WTC11 (cell line): ENCODE measurements at regions not wholly inside any gene's neighbourhood (a gene's known extent, or its start where the extent isn't known, plus 50 kb on each side); places are given as distances from the start of the nearest gene placed in this dataset.

Experiments used
- ATAC-seq: fragments of 200-7000 bp; cut with Tn5 transposase; 2 replicates; pipeline ENCODE4 v1.10.0; 2021; ENCODE audit warnings: mild to moderate bottlenecking, moderate library complexity
- CTCF ChIA-PET: fragments of 300-600 bp; sonication (Branson Sonifier 250); formaldehyde crosslinking; loops from one replicate; lab custom pipeline; 2021; ENCODE audit warnings: antibody characterized with exemption; lab: Charles Lee
- POLR2A ChIA-PET: fragments of 350-600 bp; sonication (Branson Sonifier 250); formaldehyde crosslinking; loops from one replicate; lab custom pipeline; 2021; ENCODE audit warnings: antibody characterized with exemption; lab: Charles Lee
- DNase-seq: peaks from one replicate; pipeline ENCODE4 v3.0.0; 2021; ENCODE audit warnings: low spot score
- H3K27ac Mint-ChIP-seq: 2 replicates; pipeline ENCODE4 v1.8.0; 2021; ENCODE audit warnings: mixed read lengths
- H3K27me3 Mint-ChIP-seq: 2 replicates; pipeline ENCODE4 v1.8.0; 2021; ENCODE audit warnings: low read depth, mild to moderate bottlenecking, moderate library complexity, mixed read lengths
- H3K36me3 Mint-ChIP-seq: 2 replicates; pipeline ENCODE4 v1.8.0; 2021; ENCODE audit warnings: mixed read lengths
- H3K4me1 Mint-ChIP-seq: 2 replicates; pipeline ENCODE4 v1.8.0; 2022; ENCODE audit warnings: mixed read lengths
- H3K4me3 Mint-ChIP-seq: 2 replicates; pipeline ENCODE4 v1.8.0; 2021; ENCODE audit warnings: mild to moderate bottlenecking, moderate library complexity, mixed read lengths
- H3K9me3 Mint-ChIP-seq: 2 replicates; pipeline ENCODE4 v1.8.0; 2021; ENCODE audit warnings: mixed read lengths
- ATF1 ChIP-seq: sonication (generic); formaldehyde crosslinking; IDR thresholded peaks from 2 replicates; pipeline ENCODE4 v1.8.1; 2023; ENCODE audit warnings: mild to moderate bottlenecking, moderate library complexity, missing genetic modification reagents
- ATF2 ChIP-seq: sonication (generic); formaldehyde crosslinking; IDR thresholded peaks from 2 replicates; pipeline ENCODE4 v1.8.1; 2022; ENCODE audit warnings: low read depth, missing genetic modification reagents, borderline replicate concordance
- ATF6 ChIP-seq: sonication (generic); formaldehyde crosslinking; IDR thresholded peaks from 2 replicates; pipeline ENCODE4 v1.8.1; 2023; ENCODE audit warnings: mild to moderate bottlenecking, missing genetic modification reagents
- CBFB ChIP-seq: sonication (generic); formaldehyde crosslinking; IDR thresholded peaks from 2 replicates; pipeline ENCODE4 v1.8.1; 2022; ENCODE audit warnings: mild to moderate bottlenecking, low read depth, missing genetic modification reagents
- CDX4 ChIP-seq: fragments of 250-450 bp; sonication (Bioruptor Pico); IDR thresholded peaks from 2 replicates; pipeline ENCODE4 v1.9.0; 2021; ENCODE audit warnings: moderate library complexity, mild to moderate bottlenecking, inconsistent platforms, borderline replicate concordance
- FOXK1 ChIP-seq: sonication (generic); formaldehyde crosslinking; IDR thresholded peaks from 2 replicates; pipeline ENCODE4 v1.8.0; 2022; ENCODE audit warnings: mild to moderate bottlenecking, moderate library complexity, missing genetic modification reagents
- FOXP1 ChIP-seq: sonication (generic); formaldehyde crosslinking; IDR thresholded peaks from 2 replicates; pipeline ENCODE4 v1.8.0; 2022; ENCODE audit warnings: missing genetic modification reagents, mild to moderate bottlenecking, moderate library complexity, borderline replicate concordance
- HMGA2 ChIP-seq: fragments of 250-450 bp; sonication (Bioruptor Pico); IDR thresholded peaks from 2 replicates; pipeline ENCODE4 v1.4.0; 2021; ENCODE audit warnings: mild to moderate bottlenecking, moderate library complexity
- JAZF1 ChIP-seq: fragments of 250-450 bp; sonication (Bioruptor Pico); IDR thresholded peaks from 2 replicates; pipeline ENCODE4 v1.9.0; 2021; ENCODE audit warnings: moderate library complexity, mild to moderate bottlenecking, inconsistent platforms
- KAT7 ChIP-seq: sonication (generic); formaldehyde crosslinking; IDR thresholded peaks from 2 replicates; pipeline ENCODE4 v1.8.1; 2023; ENCODE audit warnings: missing genetic modification reagents, mild to moderate bottlenecking, borderline replicate concordance
- NFYB ChIP-seq: sonication (generic); formaldehyde crosslinking; conservative IDR thresholded peaks from 2 replicates; pipeline ENCODE4 v1.8.0; 2022; ENCODE audit warnings: low read depth, missing genetic modification reagents
- SMAD3 ChIP-seq: sonication (generic); formaldehyde crosslinking; IDR thresholded peaks from 2 replicates; pipeline ENCODE4 v1.8.0; 2022; ENCODE audit warnings: missing genetic modification reagents, mild to moderate bottlenecking, borderline replicate concordance
- TP53 ChIP-seq: sonication (generic); formaldehyde crosslinking; IDR thresholded peaks from 2 replicates; pipeline ENCODE4 v1.8.1; 2023; ENCODE audit warnings: mild to moderate bottlenecking, missing genetic modification reagents
- ZNF121 ChIP-seq: sonication (generic); formaldehyde crosslinking; IDR thresholded peaks from 2 replicates; pipeline ENCODE4 v1.8.0; 2023; ENCODE audit warnings: missing genetic modification reagents
- ZNF263 ChIP-seq: sonication (generic); formaldehyde crosslinking; IDR thresholded peaks from 2 replicates; pipeline ENCODE4 v1.8.1; 2022; ENCODE audit warnings: low read depth, mild to moderate bottlenecking, moderate library complexity, missing genetic modification reagents
- ZNF317 ChIP-seq: sonication (generic); formaldehyde crosslinking; IDR thresholded peaks from 2 replicates; pipeline ENCODE4 v1.8.1; 2023; ENCODE audit warnings: low read depth, mild to moderate bottlenecking, moderate library complexity, missing genetic modification reagents, borderline replicate concordance
- TF ChIP-seq, protein P1 (sequence below): sonication (generic); formaldehyde crosslinking; IDR thresholded peaks from 2 replicates; pipeline ENCODE4 v1.8.0; 2022; ENCODE audit warnings: mild to moderate bottlenecking, missing genetic modification reagents
- TF ChIP-seq, protein P2 (sequence below): sonication (generic); formaldehyde crosslinking; IDR thresholded peaks from 2 replicates; pipeline ENCODE4 v1.8.1; 2022; ENCODE audit warnings: mild to moderate bottlenecking, moderate library complexity, missing genetic modification reagents
- TF ChIP-seq, protein P3 (sequence below): fragments of 250-450 bp; sonication (Bioruptor Pico); conservative IDR thresholded peaks from 2 replicates; pipeline ENCODE4 v1.9.0; 2021; ENCODE audit warnings: mild to moderate bottlenecking
- TF ChIP-seq, protein P4 (sequence below): sonication (generic); formaldehyde crosslinking; IDR thresholded peaks from 2 replicates; pipeline ENCODE4 v1.8.0; 2023; ENCODE audit warnings: missing genetic modification reagents
- TF ChIP-seq, protein P5 (sequence below): sonication (generic); formaldehyde crosslinking; IDR thresholded peaks from 2 replicates; pipeline ENCODE4 v1.8.1; 2023; ENCODE audit warnings: mild to moderate bottlenecking, missing genetic modification reagents, moderate library complexity
- TF ChIP-seq, protein P6 (sequence below): sonication (generic); formaldehyde crosslinking; IDR thresholded peaks from 2 replicates; pipeline ENCODE4 v1.8.1; 2023; ENCODE audit warnings: mild to moderate bottlenecking, missing genetic modification reagents, moderate library complexity
- TF ChIP-seq, protein P7 (sequence below): sonication (generic); formaldehyde crosslinking; IDR thresholded peaks from 2 replicates; pipeline ENCODE4 v1.8.0; 2022; ENCODE audit warnings: mild to moderate bottlenecking, missing genetic modification reagents

- no peak for DNase-seq
- H3K27me3 Mint-ChIP-seq, result no peaks in the 10 kb centered on the region
- H3K27ac Mint-ChIP-seq, result no peak overlapping the region
- no peak for ATAC-seq
- H3K36me3 Mint-ChIP-seq, result peaks cover 13% of the 10 kb centered on the region
- H3K4me3 Mint-ChIP-seq, result no peak overlapping the region
- peaks cover 16% of the 10 kb centered on the region for H3K9me3 Mint-ChIP-seq
- POLR2A ChIA-PET, result no interaction called here
- no peak for TF ChIP-seq KAT7 (CRISPR knock-in tag)
- TF ChIP-seq ATF2 (CRISPR knock-in tag), result no peak
- TF ChIP-seq, protein P1, sequence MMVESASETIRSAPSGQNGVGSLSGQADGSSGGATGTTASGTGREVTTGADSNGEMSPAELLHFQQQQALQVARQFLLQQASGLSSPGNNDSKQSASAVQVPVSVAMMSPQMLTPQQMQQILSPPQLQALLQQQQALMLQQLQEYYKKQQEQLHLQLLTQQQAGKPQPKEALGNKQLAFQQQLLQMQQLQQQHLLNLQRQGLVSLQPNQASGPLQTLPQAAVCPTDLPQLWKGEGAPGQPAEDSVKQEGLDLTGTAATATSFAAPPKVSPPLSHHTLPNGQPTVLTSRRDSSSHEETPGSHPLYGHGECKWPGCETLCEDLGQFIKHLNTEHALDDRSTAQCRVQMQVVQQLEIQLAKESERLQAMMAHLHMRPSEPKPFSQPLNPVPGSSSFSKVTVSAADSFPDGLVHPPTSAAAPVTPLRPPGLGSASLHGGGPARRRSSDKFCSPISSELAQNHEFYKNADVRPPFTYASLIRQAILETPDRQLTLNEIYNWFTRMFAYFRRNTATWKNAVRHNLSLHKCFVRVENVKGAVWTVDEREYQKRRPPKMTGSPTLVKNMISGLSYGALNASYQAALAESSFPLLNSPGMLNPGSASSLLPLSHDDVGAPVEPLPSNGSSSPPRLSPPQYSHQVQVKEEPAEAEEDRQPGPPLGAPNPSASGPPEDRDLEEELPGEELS, result no peak
- TF ChIP-seq ZNF121 (CRISPR knock-in tag), result no peak
- TF ChIP-seq, protein P2, sequence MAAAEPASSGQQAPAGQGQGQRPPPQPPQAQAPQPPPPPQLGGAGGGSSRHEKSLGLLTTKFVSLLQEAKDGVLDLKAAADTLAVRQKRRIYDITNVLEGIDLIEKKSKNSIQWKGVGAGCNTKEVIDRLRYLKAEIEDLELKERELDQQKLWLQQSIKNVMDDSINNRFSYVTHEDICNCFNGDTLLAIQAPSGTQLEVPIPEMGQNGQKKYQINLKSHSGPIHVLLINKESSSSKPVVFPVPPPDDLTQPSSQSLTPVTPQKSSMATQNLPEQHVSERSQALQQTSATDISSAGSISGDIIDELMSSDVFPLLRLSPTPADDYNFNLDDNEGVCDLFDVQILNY, result no peak
- no peak for TF ChIP-seq FOXK1 (CRISPR knock-in tag)
- TF ChIP-seq CDX4 (CRISPR knock-in tag), result no peak
- no peak for TF ChIP-seq CBFB
- no peak for TF ChIP-seq SMAD3 (CRISPR knock-in tag)
- TF ChIP-seq, protein P3, sequence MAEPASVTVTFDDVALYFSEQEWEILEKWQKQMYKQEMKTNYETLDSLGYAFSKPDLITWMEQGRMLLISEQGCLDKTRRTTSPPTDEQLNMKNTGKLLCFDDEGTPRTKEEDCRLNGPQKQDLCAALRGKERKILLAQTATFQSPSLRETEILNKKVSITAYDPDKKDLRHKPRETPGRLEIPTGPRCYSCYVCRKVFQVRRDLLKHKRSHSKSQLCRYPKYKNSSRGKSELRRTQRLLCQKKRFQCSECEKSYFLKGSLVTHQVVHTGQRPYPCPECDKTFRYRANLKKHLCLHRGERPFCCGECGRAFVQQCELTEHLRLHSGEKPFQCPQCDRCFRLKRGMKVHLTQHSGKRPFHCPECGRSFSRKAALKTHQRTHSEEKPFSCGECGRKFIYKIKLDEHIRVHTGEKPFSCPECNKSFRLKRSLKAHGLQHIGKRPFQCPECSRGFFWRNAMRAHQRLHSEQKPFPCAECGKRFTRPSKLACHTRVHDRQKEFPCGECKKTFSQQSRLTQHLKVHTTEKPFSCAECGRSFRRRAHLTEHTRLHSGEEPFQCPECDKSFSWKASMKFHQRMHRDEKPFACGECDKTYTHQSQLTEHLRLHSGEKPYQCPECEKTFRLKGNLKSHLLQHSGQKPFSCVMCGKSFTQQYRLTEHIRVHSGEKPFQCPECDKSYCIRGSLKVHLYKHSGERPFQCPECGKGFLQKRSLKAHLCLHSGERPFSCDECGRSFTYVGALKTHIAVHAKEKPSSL (CRISPR knock-in tag), result no peak
- TF ChIP-seq, protein P4, sequence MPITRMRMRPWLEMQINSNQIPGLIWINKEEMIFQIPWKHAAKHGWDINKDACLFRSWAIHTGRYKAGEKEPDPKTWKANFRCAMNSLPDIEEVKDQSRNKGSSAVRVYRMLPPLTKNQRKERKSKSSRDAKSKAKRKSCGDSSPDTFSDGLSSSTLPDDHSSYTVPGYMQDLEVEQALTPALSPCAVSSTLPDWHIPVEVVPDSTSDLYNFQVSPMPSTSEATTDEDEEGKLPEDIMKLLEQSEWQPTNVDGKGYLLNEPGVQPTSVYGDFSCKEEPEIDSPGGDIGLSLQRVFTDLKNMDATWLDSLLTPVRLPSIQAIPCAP (CRISPR knock-in tag), result no peak
- no peak for TF ChIP-seq ZNF317
- TF ChIP-seq HMGA2, result no peak
- TF ChIP-seq, all 79 proteins: peak for 0
- CTCF ChIA-PET, result interaction anchor here (0.6 to 0.7 kb wide), 2 partner anchors 102 to 205 kb away, joined by 3 to 4 read pairs; no protein-coding TSS in a partner anchor
- H3K4me1 Mint-ChIP-seq, result peaks cover 21% of the 10 kb centered on the region
These were observed 129.0 kb upstream of the TSHZ3 start for GRCh38 chr19:31478241-31478640.

- H3K4me3 Mint-ChIP-seq, result no peak overlapping the region
- ChIA-PET CTCF (no interaction called here), POLR2A (no interaction called here)
- DNase-seq (no peak), ATAC-seq (no peak)
- H3K27me3 Mint-ChIP-seq, result peaks cover 13% of the 10 kb centered on the region
- H3K9me3 Mint-ChIP-seq, result peaks cover 53% of the 10 kb centered on the region
- no peak overlapping the region for H3K27ac Mint-ChIP-seq
- peaks cover 53% of the 10 kb centered on the region for H3K36me3 Mint-ChIP-seq
- peaks cover 9% of the 10 kb centered on the region for H3K4me1 Mint-ChIP-seq
- TF ChIP-seq NFYB (CRISPR knock-in tag) (no peak), JAZF1 (CRISPR knock-in tag) (no peak), ZNF263 (CRISPR knock-in tag) (no peak), ATF1 (CRISPR knock-in tag) (no peak), ATF6 (no peak), FOXP1 (no peak), TP53 (no peak)
- TF ChIP-seq, protein P5, sequence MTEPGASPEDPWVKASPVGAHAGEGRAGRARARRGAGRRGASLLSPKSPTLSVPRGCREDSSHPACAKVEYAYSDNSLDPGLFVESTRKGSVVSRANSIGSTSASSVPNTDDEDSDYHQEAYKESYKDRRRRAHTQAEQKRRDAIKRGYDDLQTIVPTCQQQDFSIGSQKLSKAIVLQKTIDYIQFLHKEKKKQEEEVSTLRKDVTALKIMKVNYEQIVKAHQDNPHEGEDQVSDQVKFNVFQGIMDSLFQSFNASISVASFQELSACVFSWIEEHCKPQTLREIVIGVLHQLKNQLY (CRISPR knock-in tag), result no peak
- TF ChIP-seq, protein P6, sequence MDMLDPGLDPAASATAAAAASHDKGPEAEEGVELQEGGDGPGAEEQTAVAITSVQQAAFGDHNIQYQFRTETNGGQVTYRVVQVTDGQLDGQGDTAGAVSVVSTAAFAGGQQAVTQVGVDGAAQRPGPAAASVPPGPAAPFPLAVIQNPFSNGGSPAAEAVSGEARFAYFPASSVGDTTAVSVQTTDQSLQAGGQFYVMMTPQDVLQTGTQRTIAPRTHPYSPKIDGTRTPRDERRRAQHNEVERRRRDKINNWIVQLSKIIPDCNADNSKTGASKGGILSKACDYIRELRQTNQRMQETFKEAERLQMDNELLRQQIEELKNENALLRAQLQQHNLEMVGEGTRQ (CRISPR knock-in tag), result no peak
- TF ChIP-seq, protein P7, sequence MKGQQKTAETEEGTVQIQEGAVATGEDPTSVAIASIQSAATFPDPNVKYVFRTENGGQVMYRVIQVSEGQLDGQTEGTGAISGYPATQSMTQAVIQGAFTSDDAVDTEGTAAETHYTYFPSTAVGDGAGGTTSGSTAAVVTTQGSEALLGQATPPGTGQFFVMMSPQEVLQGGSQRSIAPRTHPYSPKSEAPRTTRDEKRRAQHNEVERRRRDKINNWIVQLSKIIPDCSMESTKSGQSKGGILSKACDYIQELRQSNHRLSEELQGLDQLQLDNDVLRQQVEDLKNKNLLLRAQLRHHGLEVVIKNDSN, result no peak
These were observed 134.1 kb upstream of the TSHZ3 start for GRCh38 chr19:31483226-31483857.
